Coronary artery (tissue), 2 donors: ENCODE measurements at regions not wholly inside any gene's neighbourhood (a gene's known extent, or its start where the extent isn't known, plus 50 kb on each side); places are given as distances from the start of the nearest gene placed in this dataset.

ENCODE experiments used
- DNase-seq: peaks from one replicate; pipeline ENCODE4 v3.0.0-alpha.2; 2017; ENCODE audit warnings: low spot score
- H3K27ac ChIP-seq, 2 donors: fragments of 200-600 bp; sonication (generic); one replicate each; pipeline ENCODE4 v1.5.1; 2016 to 2019
- H3K4me3 ChIP-seq: fragments of 200-600 bp; sonication (generic); 2 replicates; pipeline ENCODE4 v1.5.1; 2016; ENCODE audit warnings: mild to moderate bottlenecking, moderate library complexity
- TF ChIP-seq, protein P1 (sequence below): fragments of 200-600 bp; sonication (generic); IDR thresholded peaks from one replicate; pipeline ENCODE4 v1.5.1; 2019; ENCODE audit warnings: antibody characterized with exemption

DNA sequence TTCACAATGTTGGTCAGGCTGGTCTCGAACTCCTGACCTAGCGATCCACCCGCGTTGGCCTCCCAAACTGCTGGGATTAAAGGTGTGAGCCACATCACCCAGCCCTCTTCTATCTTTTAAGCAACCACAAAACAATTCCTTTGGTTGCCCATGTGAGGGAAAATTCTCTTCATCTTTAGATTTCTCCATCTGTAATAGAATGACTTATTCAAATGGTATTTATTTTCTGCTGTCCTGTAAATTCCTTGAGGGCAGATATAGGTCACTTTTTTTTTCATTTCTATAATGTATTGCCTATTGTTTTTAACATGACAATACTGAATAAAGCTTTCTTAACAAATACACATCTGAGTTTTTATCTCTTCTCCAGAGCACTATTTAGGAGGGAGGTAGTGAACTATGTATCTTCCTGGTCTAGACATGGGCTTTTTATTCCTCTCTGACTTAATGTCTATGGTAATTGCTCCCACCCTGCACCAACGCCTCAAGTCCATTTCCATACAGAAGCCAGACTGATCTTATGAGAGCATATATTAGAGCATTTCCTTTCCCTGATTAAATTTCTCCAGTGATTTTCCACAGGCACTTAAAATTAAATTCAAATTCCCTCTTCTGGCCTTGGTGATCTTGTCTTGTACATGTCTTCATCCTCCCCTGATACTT, 595.6 kb downstream of the CAAP1 start:
- H3K27ac ChIP-seq = no peak overlapping the region
- no peak overlapping the region for H3K4me3 ChIP-seq
- TF ChIP-seq, protein P1, sequence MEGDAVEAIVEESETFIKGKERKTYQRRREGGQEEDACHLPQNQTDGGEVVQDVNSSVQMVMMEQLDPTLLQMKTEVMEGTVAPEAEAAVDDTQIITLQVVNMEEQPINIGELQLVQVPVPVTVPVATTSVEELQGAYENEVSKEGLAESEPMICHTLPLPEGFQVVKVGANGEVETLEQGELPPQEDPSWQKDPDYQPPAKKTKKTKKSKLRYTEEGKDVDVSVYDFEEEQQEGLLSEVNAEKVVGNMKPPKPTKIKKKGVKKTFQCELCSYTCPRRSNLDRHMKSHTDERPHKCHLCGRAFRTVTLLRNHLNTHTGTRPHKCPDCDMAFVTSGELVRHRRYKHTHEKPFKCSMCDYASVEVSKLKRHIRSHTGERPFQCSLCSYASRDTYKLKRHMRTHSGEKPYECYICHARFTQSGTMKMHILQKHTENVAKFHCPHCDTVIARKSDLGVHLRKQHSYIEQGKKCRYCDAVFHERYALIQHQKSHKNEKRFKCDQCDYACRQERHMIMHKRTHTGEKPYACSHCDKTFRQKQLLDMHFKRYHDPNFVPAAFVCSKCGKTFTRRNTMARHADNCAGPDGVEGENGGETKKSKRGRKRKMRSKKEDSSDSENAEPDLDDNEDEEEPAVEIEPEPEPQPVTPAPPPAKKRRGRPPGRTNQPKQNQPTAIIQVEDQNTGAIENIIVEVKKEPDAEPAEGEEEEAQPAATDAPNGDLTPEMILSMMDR = no peak
- no peak for DNase-seq

GRCh38 chr9:26292943-26293342, 599.7 kb downstream of the CAAP1 start:
- Histone ChIP-seq H3K27ac (no peak overlapping the region), H3K4me3 (no peak overlapping the region)
- TF ChIP-seq, protein P1 = no peak
- no peak for DNase-seq

GRCh38 chr9:26271495-26272122, 593.4 kb upstream of the TUSC1 start:
- TF ChIP-seq, protein P1 = no peak
- DNase-seq = no peak
- Histone ChIP-seq H3K4me3 (no peak overlapping the region), H3K27ac (no peak overlapping the region)

DNA sequence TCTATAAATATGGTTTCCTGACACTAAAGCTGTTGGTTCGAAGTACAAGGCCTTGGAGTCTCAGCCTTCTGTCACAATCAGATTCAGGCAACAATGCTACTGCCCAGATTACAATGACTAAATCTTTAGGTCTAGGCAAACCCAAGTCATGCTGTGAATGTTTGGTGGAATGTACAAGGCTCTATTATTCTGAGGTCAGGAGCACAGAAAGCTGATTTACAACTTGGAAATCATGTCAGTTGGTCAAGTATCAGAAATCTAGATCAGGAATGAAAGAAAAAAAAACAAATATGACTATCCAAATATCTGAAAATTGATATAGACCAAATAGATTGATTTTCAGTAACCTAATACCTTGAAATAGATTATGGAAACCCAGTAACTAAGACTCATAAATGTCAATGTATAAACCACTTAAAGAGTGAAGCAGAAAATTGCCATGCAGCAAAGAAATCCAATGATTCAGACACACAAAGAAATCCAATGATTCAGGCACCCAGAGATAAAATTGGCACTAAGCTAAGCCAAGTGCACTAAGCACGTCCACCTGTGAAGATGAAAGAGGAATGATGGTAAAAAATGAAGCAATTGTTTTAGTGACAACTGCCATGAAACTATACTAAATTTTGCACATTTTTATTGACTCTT, 588.0 kb upstream of the TUSC1 start:
- no peak overlapping the region for H3K4me3 ChIP-seq
- TF ChIP-seq, protein P1 = no peak
- no peak for DNase-seq
- no peak overlapping the region for H3K27ac ChIP-seq

- Histone ChIP-seq H3K27ac (no peak overlapping the region), H3K4me3 (no peak overlapping the region)
- TF ChIP-seq, protein P1 = no peak
- no peak for DNase-seq
Observed at GRCh38 chr9:26264709-26265601, 586.7 kb upstream of the TUSC1 start.

DNA sequence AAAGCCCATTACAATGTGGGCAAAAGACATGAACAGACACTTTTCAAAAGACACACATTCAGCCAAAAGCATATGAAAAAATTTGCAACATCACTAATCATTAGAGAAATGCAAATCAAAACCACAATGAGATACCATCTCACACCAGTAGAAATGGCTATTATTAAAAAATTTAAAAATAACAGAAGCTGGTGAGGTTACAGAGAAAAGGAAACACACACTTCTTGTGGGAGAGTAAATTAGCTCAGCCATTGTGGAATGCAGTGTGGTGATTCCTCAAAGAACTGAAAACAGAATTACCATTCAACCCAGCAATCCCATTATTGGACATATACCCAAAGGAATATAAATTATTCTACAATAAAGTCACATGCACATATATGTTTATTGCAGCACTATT, 585.2 kb upstream of the TUSC1 start:
- no peak for DNase-seq
- TF ChIP-seq, protein P1 = no peak
- Histone ChIP-seq H3K4me3 (no peak overlapping the region), H3K27ac (no peak overlapping the region)
